ENCODE measurements at regions not wholly inside any gene's neighbourhood (a gene's known extent, or its start where the extent isn't known, plus 50 kb on each side); places are given as distances from the start of the nearest gene placed in this dataset.

DNA sequence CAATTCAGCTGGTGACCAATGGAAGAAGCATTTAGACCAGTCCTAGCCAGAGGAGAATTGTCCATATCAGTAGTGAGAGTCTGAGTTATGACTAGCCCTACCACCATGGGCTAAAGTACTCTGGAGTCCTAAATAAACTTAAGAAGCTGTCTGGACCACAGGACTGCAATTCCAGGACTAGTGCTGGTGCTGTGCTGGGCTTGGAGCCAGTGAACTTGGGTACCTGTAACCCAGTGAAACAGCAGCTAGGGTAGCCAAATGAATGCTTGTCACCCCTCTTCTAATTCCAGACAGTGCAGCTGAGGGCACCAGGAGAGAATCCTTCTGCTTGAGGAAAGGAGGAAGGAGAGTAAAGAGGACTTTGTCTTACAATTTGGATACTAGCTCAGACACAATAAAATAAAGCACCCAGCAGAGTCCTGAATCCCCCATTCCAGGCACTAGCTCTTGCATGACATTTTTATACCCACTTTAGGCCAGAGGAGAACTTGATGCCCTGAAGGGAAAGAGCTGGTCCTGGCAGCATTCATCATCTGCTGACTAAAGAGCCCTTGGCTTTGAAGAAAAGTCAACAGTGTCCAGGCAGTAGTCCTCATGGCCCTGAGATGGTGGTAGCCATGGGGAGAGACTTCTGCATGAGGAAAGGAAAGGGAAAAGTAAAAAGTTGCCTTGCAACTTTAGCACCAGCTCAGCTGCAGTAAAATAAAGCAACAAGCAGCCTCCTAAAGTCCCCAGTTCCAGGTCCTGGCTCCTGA is 2675.7 kb downstream of the PCDH7 start:
- CTCF ChIA-PET (ENCODE audit: partially characterized antibody): interaction anchor here (0.9 kb wide), 1 partner anchor 306 kb away, joined by 3 read pairs; no protein-coding TSS in a partner anchor
- no peak for TF ChIP-seq MAFK (IDR thresholded peaks at IDR 0.05; ENCODE audit: low read depth, low read length)
- no peak for TF ChIP-seq KDM4A (IDR thresholded peaks at IDR 0.05; ENCODE audit: low read depth, low read length, severe bottlenecking)
- no peak for TF ChIP-seq GTF2F1 (IDR thresholded peaks at IDR 0.05; ENCODE audit: borderline replicate concordance, low read depth, low read length)
- TF ChIP-seq, protein P1, sequence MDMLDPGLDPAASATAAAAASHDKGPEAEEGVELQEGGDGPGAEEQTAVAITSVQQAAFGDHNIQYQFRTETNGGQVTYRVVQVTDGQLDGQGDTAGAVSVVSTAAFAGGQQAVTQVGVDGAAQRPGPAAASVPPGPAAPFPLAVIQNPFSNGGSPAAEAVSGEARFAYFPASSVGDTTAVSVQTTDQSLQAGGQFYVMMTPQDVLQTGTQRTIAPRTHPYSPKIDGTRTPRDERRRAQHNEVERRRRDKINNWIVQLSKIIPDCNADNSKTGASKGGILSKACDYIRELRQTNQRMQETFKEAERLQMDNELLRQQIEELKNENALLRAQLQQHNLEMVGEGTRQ (IDR thresholded peaks at IDR 0.05; ENCODE audit: low read length): no peak
- no peak for TF ChIP-seq HDAC2 (IDR thresholded peaks at IDR 0.05; ENCODE audit: borderline replicate concordance in 1 of 2, low read depth in 2 of 2, low read length in 2 of 2)
- TF ChIP-seq ZNF274 (IDR thresholded peaks at IDR 0.05; ENCODE audit: borderline replicate concordance, extremely low read depth, low read length): no peak
- no peak for TF ChIP-seq SP2 (IDR thresholded peaks at IDR 0.05; ENCODE audit: low read length)
- no peak for TF ChIP-seq EGR1 (IDR thresholded peaks at IDR 0.05; ENCODE audit: borderline replicate concordance, low read depth, low read length)
- TF ChIP-seq BCL11A (IDR thresholded peaks at IDR 0.05; ENCODE audit: low read depth in 2 of 2, low read length in 2 of 2): no peak
- no peak for TF ChIP-seq CREB1 (IDR thresholded peaks at IDR 0.05)
- no peak for TF ChIP-seq SAP30 (IDR thresholded peaks at IDR 0.05; ENCODE audit: insufficient read depth, insufficient replicate concordance, low read length)
- TF ChIP-seq, protein P2, sequence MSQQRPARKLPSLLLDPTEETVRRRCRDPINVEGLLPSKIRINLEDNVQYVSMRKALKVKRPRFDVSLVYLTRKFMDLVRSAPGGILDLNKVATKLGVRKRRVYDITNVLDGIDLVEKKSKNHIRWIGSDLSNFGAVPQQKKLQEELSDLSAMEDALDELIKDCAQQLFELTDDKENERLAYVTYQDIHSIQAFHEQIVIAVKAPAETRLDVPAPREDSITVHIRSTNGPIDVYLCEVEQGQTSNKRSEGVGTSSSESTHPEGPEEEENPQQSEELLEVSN (IDR thresholded peaks at IDR 0.05): no peak

More for the DNA sequence above, 2675.7 kb downstream of the PCDH7 start:
- Histone ChIP-seq H3K79me2 (ENCODE audit: control insufficient read depth in 1 of 2, insufficient read depth in 2 of 2, low read length in 2 of 2) (no peaks in the 10 kb centered on the region), H4K20me1 (replicated peaks in 1 of 2; ENCODE audit: control insufficient read depth in 1 of 2, insufficient read depth in 2 of 2, low read length in 2 of 2) (no peaks in the 10 kb centered on the region), H3K23me2 (ENCODE audit: low read depth, low read length) (peaks cover 1% of the 10 kb centered on the region; the same call in 1 of the 2 replicates), H3K79me1 (ENCODE audit: low read depth, low read length) (no peaks in the 10 kb centered on the region), H3K23ac (ENCODE audit: insufficient read length) (no peak overlapping the region), H2BK12ac (ENCODE audit: low read depth, low read length) (no peak overlapping the region), H4K5ac (ENCODE audit: insufficient read length, low read depth, low read length) (no peak overlapping the region), H2BK20ac (ENCODE audit: low read length) (no peak overlapping the region), H2AK5ac (ENCODE audit: low read depth, low read length) (no peak overlapping the region), H2AFZ (ENCODE audit: low read length) (no peak overlapping the region), H3K9me3 (ENCODE audit: insufficient read depth in 2 of 2, low read depth in 1 of 2, low read length in 1 of 2) (peaks cover 0 to 4% of the 10 kb centered on the region in 2 experiments; a peak in 1 of 4 replicates), H2BK5ac (ENCODE audit: low read depth, low read length) (no peak overlapping the region), H2BK120ac (replicated peaks; ENCODE audit: low read depth, low read length) (no peak overlapping the region), H3K14ac (ENCODE audit: insufficient read length) (no peak overlapping the region), H3K4me2 (ENCODE audit: insufficient read depth in 1 of 2, low read depth in 2 of 2, low read length in 2 of 2) (no peak overlapping the region), H3K36me3 (ENCODE audit: control insufficient read depth in 2 of 4, insufficient read depth in 4 of 4, low read length in 3 of 4) (no peaks in the 10 kb centered on the region), H3K4ac (replicated peaks; ENCODE audit: insufficient read length, low read depth, low read length) (no peak overlapping the region), H3K56ac (replicated peaks; ENCODE audit: insufficient read length, low read depth, low read length) (no peak overlapping the region), H4K8ac (ENCODE audit: extremely low read depth, insufficient read depth, low read length) (no peak overlapping the region), H3K18ac (ENCODE audit: extremely low read depth, low read length) (no peak overlapping the region), H3K9ac (replicated peaks in 1 of 4; ENCODE audit: extremely low read depth in 1 of 4, low read depth in 3 of 4, low read length in 3 of 4) (no peak overlapping the region; a peak in 1 of 7 replicates), H3K27me3 (replicated peaks in 1 of 4; ENCODE audit: control insufficient read depth in 3 of 4, extremely low read depth in 1 of 4, insufficient read depth in 3 of 4, low read length in 3 of 4) (no peaks in the 10 kb centered on the region), H4K91ac (replicated peaks; ENCODE audit: insufficient read length, low read length) (no peak overlapping the region), H3K4me1 (replicated peaks in 1 of 4; ENCODE audit: control insufficient read depth in 3 of 4, insufficient read depth in 4 of 4, low read length in 3 of 4) (no peaks in the 10 kb centered on the region), H2BK15ac (ENCODE audit: low read length) (no peak overlapping the region), H3K27ac (ENCODE audit: low read depth, low read length) (no peak overlapping the region), H3K4me3 (ENCODE audit: extremely low read depth in 1 of 4, insufficient read depth in 2 of 4, low read depth in 3 of 4, low read length in 4 of 4) (no peak overlapping the region)
- POLR2A ChIA-PET (ENCODE audit: partially characterized antibody): no interaction called here
- DNase-seq (ENCODE audit: low read depth in 1 of 2, low spot score in 2 of 2): no peak
- FAIRE-seq: no peak
